ENCODE measurements at regions not wholly inside any gene's neighbourhood (a gene's known extent, or its start where the extent isn't known, plus 50 kb on each side); places are given as distances from the start of the nearest gene placed in this dataset.

DNA sequence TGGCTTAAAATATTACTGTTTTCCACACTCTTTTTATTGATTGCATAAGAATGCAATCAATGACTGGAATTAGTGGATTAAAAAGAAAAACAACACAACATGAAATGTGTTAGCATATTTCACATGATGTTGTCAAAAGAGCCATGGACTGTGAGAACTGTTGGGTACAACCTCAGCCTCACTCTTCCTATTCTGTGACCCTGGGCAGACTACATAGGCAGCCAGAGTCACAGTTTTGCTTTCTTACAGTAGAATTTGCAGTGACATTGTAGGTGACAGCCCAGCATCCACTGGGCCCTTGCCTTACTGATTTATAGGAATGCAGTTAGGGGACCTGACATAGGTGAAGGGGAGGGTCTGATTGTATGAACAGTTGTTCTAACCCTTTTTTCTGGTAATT is 471.4 kb upstream of the SLC35B3 start:
- TF ChIP-seq, protein P1, sequence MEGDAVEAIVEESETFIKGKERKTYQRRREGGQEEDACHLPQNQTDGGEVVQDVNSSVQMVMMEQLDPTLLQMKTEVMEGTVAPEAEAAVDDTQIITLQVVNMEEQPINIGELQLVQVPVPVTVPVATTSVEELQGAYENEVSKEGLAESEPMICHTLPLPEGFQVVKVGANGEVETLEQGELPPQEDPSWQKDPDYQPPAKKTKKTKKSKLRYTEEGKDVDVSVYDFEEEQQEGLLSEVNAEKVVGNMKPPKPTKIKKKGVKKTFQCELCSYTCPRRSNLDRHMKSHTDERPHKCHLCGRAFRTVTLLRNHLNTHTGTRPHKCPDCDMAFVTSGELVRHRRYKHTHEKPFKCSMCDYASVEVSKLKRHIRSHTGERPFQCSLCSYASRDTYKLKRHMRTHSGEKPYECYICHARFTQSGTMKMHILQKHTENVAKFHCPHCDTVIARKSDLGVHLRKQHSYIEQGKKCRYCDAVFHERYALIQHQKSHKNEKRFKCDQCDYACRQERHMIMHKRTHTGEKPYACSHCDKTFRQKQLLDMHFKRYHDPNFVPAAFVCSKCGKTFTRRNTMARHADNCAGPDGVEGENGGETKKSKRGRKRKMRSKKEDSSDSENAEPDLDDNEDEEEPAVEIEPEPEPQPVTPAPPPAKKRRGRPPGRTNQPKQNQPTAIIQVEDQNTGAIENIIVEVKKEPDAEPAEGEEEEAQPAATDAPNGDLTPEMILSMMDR (IDR thresholded peaks at IDR 0.05): no peak
- TF ChIP-seq POLR2A (IDR thresholded peaks at IDR 0.05): no peak
